Left lung (tissue), 4 donors: ENCODE measurements at regions not wholly inside any gene's neighbourhood (a gene's known extent, or its start where the extent isn't known, plus 50 kb on each side); places are given as distances from the start of the nearest gene placed in this dataset.
"Not testable (repeated sequence)": the region's sequence is repeated elsewhere in the genome, so short reads cannot be mapped to it uniquely, and the experiment has no call there.

ENCODE experiments used
- ATAC-seq: fragments of 200-7000 bp; cut with Tn5 transposase; one replicate; pipeline ENCODE4 v1.9.1; 2020; ENCODE audit warnings: moderate library complexity
- DNase-seq, 4 donors: peaks; one replicate each; pipeline ENCODE4 v3.0.0-alpha.2; 2013 to 2020
- H3K27ac ChIP-seq, 2 donors: fragments of 200-600 bp; sonication (generic) in 1 of 2; one replicate each; pipeline versions ENCODE4 v1.5.0 to v1.8.0; 2020 to 2021
- H3K27me3 ChIP-seq, 2 donors: fragments of 200-600 bp; sonication (generic) in 1 of 2; one replicate each; pipeline versions ENCODE4 v1.5.0 to v1.8.0; 2020 to 2021
- H3K36me3 ChIP-seq, 2 donors: fragments of 200-600 bp; sonication (generic) in 1 of 2; one replicate each; pipeline versions ENCODE4 v1.5.0 to v1.8.0; 2020 to 2021
- H3K4me1 ChIP-seq, 2 donors: fragments of 200-600 bp; one replicate each; pipeline ENCODE4 v1.8.0; 2021
- H3K4me3 ChIP-seq, 2 donors: fragments of 200-600 bp; sonication (generic) in 1 of 2; one replicate each; pipeline versions ENCODE4 v1.5.0 to v1.8.0; 2020 to 2021; ENCODE audit warnings: mild to moderate bottlenecking in 1 of 2
- H3K9me3 ChIP-seq, 2 donors: fragments of 200-600 bp; sonication (generic) in 1 of 2; one replicate each; pipeline versions ENCODE4 v1.5.0 to v1.8.0; 2020 to 2021
- CTCF ChIP-seq, 2 donors: fragments of 200-600 bp; sonication (generic) in 1 of 2; IDR thresholded peaks; one replicate each; pipeline versions ENCODE4 v1.5.0 to v1.8.0; 2021; ENCODE audit warnings: antibody characterized with exemption in 2 of 2
- intact Hi-C, 2 donors: fragments of 100-400 bp; cut with DNase I; formaldehyde crosslinking; loops; one replicate each; pipeline versions ENCODE4 v1.11.2 to v1.14.2; 2022
- donor health status: DM: no; HTN: yes; CAD: no.
- donor health status: DM: no; HTN: no; CAD: no.

DNA sequence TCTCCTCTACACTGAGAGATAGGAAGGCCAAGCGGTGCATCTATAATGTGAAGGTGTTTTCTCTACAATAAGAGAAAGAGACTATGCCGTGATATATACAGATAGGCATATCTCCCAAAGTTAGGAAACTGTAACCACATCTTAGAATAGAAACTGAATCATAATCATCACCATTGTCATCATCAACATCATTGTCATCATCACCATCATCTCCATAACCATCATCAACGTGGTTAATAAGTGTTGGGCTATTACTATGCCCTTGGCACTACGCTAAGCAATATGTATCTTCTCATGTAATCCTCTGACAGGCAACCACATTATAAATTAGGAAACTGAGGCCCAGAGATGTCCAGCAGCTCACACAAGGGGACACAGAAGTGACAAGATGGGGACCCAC is 369.9 kb downstream of the ANAPC1 start:
- H3K27me3 ChIP-seq, H3K36me3 ChIP-seq, H3K4me1 ChIP-seq, H3K9me3 ChIP-seq, intact Hi-C loops, H3K4me3 ChIP-seq, ATAC-seq, DNase-seq, H3K27ac ChIP-seq: not testable (repeated sequence)

GRCh38 chr2:111517050-111517720 is 366.8 kb downstream of the ANAPC1 start:
- H3K9me3 ChIP-seq, H3K4me3 ChIP-seq, H3K27me3 ChIP-seq, DNase-seq, H3K36me3 ChIP-seq, H3K4me1 ChIP-seq, H3K27ac ChIP-seq, intact Hi-C loops, ATAC-seq: not testable (repeated sequence)

- intact Hi-C loops, H3K4me3 ChIP-seq, H3K27me3 ChIP-seq: not testable (repeated sequence)
These were observed 366.3 kb downstream of the ANAPC1 start for GRCh38 chr2:111517721-111518053.

DNA sequence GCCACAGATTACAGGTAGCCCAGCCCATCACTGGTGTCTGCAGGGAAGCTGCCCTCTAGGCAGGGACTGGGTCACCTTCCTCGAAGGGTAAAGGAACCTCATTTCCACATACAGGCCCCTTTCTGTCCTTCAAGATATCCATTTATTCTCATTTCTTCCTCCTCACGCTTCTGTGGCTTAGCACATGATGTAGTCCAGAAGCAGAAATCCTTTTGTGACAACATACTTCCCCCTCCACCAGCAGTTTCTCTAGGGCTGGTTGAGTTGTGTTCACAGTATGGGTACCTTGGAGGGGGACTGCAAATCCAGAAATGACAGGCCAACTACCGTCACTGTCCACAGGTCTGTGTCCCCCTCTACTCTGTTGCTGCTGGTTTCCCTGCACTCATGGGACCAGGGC is 364.9 kb downstream of the ANAPC1 start:
- TF ChIP-seq CTCF (IDR thresholded peaks at IDR 0.05), result no peak
- Histone ChIP-seq H3K4me1 (peaks cover 0 to 13% of the 10 kb centered on the region in 2 donors), H3K27ac (no peak overlapping the region), H3K27me3 (no peaks in the 10 kb centered on the region), H3K9me3 (no peaks in the 10 kb centered on the region), H3K36me3 (no peaks in the 10 kb centered on the region), H3K4me3 (no peak overlapping the region)
- intact Hi-C loops, result no loop called here
- ATAC-seq, result peak; percentile 50
- DNase-seq, result no peak

More at GRCh38 chr2:111517721-111518053, 366.3 kb downstream of the ANAPC1 start:
- not testable (repeated sequence) for H3K9me3 ChIP-seq, DNase-seq, H3K36me3 ChIP-seq, H3K4me1 ChIP-seq, H3K27ac ChIP-seq, ATAC-seq

GRCh38 chr2:111522231-111522768 is 361.7 kb downstream of the ANAPC1 start:
- Histone ChIP-seq H3K36me3 (no peaks in the 10 kb centered on the region), H3K4me1 (peaks cover 0 to 13% of the 10 kb centered on the region in 2 donors), H3K4me3 (no peak overlapping the region), H3K9me3 (no peaks in the 10 kb centered on the region), H3K27ac (no peak overlapping the region), H3K27me3 (no peaks in the 10 kb centered on the region)
- ATAC-seq (peak; percentile 20), DNase-seq (no peak)
- TF ChIP-seq CTCF (IDR thresholded peaks at IDR 0.05), result no peak
- intact Hi-C loops, result no loop called here

DNA sequence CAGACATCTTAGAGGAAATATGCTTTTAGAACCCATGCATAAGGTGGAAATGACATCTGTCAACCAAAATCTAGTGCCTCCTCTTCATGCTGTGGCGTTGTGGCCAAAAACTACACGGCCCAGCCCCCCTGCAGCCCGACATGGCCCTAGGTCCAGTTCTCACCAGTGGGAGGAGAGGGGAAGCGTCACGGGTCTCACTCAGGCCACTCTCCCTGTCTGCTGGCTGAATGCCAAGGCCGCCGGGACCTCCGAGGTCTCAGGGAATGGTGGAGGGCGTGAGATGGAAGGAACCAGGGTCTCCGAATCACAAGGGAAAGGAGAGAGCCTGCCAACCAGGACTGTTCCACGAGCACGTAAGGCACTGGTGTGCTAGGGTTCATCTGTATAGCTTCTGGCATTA is 361.0 kb downstream of the ANAPC1 start:
- no peak for TF ChIP-seq CTCF (IDR thresholded peaks at IDR 0.05)
- ATAC-seq, result no peak
- Histone ChIP-seq H3K27me3 (no peaks in the 10 kb centered on the region), H3K27ac (no peak overlapping the region), H3K9me3 (no peaks in the 10 kb centered on the region), H3K4me1 (peaks cover 0 to 13% of the 10 kb centered on the region in 2 donors), H3K36me3 (no peaks in the 10 kb centered on the region), H3K4me3 (no peak overlapping the region)
- intact Hi-C loops, result no loop called here
- DNase-seq, result no peak

GRCh38 chr2:111525026-111525425 is 359.0 kb downstream of the ANAPC1 start:
- H3K27ac ChIP-seq, intact Hi-C loops, H3K9me3 ChIP-seq, H3K36me3 ChIP-seq, ATAC-seq, DNase-seq, H3K4me3 ChIP-seq, H3K27me3 ChIP-seq: not testable (repeated sequence)
- H3K4me1 ChIP-seq, result peaks cover 0 to 13% of the 10 kb centered on the region in 2 donors

- H3K27me3 ChIP-seq, H3K4me3 ChIP-seq, H3K36me3 ChIP-seq, H3K9me3 ChIP-seq, intact Hi-C loops, DNase-seq: not testable (repeated sequence)
- peak; percentile 64 for ATAC-seq
- Histone ChIP-seq H3K4me1 (peaks cover 0 to 13% of the 10 kb centered on the region in 2 donors), H3K27ac (peak overlapping the region in 1 of 2 donors; percentile 45)
These were observed 357.9 kb downstream of the ANAPC1 start for GRCh38 chr2:111526041-111526639.

- DNase-seq, H3K27ac ChIP-seq, H3K36me3 ChIP-seq, H3K27me3 ChIP-seq, H3K9me3 ChIP-seq, ATAC-seq, H3K4me3 ChIP-seq, H3K4me1 ChIP-seq, intact Hi-C loops: not testable (repeated sequence)
These were observed 356.1 kb downstream of the ANAPC1 start for GRCh38 chr2:111527707-111528400.

DNA sequence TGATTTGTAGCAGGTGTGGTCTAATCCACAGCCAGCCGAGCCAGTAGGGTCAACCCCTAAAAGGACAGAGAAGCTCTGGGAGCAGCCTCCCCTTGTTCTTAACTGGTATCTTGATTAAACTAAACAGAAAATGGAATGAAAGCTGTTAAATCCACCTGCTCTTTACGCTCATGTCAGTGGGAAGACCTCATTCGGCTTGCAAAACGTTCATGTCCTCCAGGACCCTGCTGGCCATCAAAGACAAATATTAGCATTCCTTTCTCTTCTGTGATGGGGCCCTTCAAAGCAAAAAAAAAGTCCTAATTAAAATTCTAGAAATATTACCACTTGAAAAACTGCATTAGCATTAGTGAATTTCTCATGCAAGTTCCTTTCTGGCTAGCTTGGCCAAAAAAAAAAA is 355.0 kb downstream of the ANAPC1 start:
- H3K36me3 ChIP-seq, ATAC-seq, H3K27ac ChIP-seq, H3K4me3 ChIP-seq, H3K27me3 ChIP-seq, H3K4me1 ChIP-seq, DNase-seq, intact Hi-C loops, H3K9me3 ChIP-seq: not testable (repeated sequence)
